ENCODE measurements at regions not wholly inside any gene's neighbourhood (a gene's known extent, or its start where the extent isn't known, plus 50 kb on each side); places are given as distances from the start of the nearest gene placed in this dataset.

GRCh38 chr13:72165276-72165675 is 298.3 kb upstream of the DACH1 start:
- TF ChIP-seq CTCF (IDR thresholded peaks at IDR 0.05; ENCODE audit: low read depth, low read length, missing control alignments): no peak
- H3K4me3 ChIP-seq (ENCODE audit: low read depth, low read length): no peak overlapping the region
- no peak for DNase-seq (ENCODE audit: low read depth)

GRCh38 chr13:72164811-72165210 is 297.8 kb upstream of the DACH1 start:
- TF ChIP-seq CTCF (IDR thresholded peaks at IDR 0.05; ENCODE audit: low read depth, low read length, missing control alignments): no peak
- no peak overlapping the region for H3K4me3 ChIP-seq (ENCODE audit: low read depth, low read length)
- DNase-seq (ENCODE audit: low read depth): no peak

GRCh38 chr13:72163678-72164077 is 296.7 kb upstream of the DACH1 start:
- no peak for DNase-seq (ENCODE audit: low read depth)
- no peak overlapping the region for H3K4me3 ChIP-seq (ENCODE audit: low read depth, low read length)
- TF ChIP-seq CTCF (IDR thresholded peaks at IDR 0.05; ENCODE audit: low read depth, low read length, missing control alignments): no peak

- H3K4me3 ChIP-seq (ENCODE audit: low read depth, low read length): no peak overlapping the region
- no peak for DNase-seq (ENCODE audit: low read depth)
- TF ChIP-seq CTCF (IDR thresholded peaks at IDR 0.05; ENCODE audit: low read depth, low read length, missing control alignments): no peak
Measured at GRCh38 chr13:72160977-72161376, 294.0 kb upstream of the DACH1 start.

- DNase-seq (ENCODE audit: low read depth): no peak
- no peak for TF ChIP-seq CTCF (IDR thresholded peaks at IDR 0.05; ENCODE audit: low read depth, low read length, missing control alignments)
- H3K4me3 ChIP-seq (ENCODE audit: low read depth, low read length): no peak overlapping the region
Measured at GRCh38 chr13:72156760-72157159, 289.8 kb upstream of the DACH1 start.

- no peak overlapping the region for H3K4me3 ChIP-seq (ENCODE audit: low read depth, low read length)
- DNase-seq (ENCODE audit: low read depth): no peak
- no peak for TF ChIP-seq CTCF (IDR thresholded peaks at IDR 0.05; ENCODE audit: low read depth, low read length, missing control alignments)
Measured at GRCh38 chr13:72153272-72153671, 286.3 kb upstream of the DACH1 start.

GRCh38 chr13:72151241-72151640 is 284.2 kb upstream of the DACH1 start:
- DNase-seq (ENCODE audit: low read depth): no peak
- TF ChIP-seq CTCF (IDR thresholded peaks at IDR 0.05; ENCODE audit: low read depth, low read length, missing control alignments): no peak
- no peak overlapping the region for H3K4me3 ChIP-seq (ENCODE audit: low read depth, low read length)
